HFF-Myc (cell line): ENCODE measurements at regions not wholly inside any gene's neighbourhood (a gene's known extent, or its start where the extent isn't known, plus 50 kb on each side); places are given as distances from the start of the nearest gene placed in this dataset.

Experiments used
- DNase-seq: peaks from one replicate; pipeline ENCODE4 v3.0.0-alpha.2; 2011; ENCODE audit warnings: low read depth; ENCODE audit errors: extremely low read depth
- H3K4me3 ChIP-seq: replicated peaks from 2 replicates; pipeline ENCODE4 v1.5.1; 2011; ENCODE audit warnings: low read depth, mild to moderate bottlenecking, control low read depth, low read length
- TF ChIP-seq, protein P1 (sequence below): IDR thresholded peaks from 2 replicates; pipeline ENCODE4 v1.5.1; 2012; ENCODE audit warnings: mild to moderate bottlenecking, low read depth, low read length, control low read depth; ENCODE audit errors: missing control alignments

DNA sequence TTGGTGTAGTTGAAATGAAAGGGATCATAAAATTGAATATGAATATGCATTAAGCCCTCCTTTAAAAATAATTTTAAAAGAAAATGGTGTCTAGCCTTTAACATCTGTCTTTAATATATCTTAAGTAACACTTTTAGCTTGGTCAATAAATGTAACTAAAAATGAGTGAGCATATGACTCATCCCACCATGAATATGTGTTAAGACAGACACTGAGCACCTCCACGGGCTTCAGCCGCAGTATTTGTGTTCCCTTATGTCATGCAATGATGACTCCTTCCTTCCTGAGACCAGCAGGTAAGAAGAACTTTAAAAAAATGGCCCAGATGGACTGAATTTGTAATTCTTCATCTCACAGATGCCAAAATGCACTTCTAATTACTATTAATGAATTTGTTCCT is 563.2 kb downstream of the NR2F1-AS1 start:
- no peak overlapping the region for H3K4me3 ChIP-seq
- TF ChIP-seq, protein P1, sequence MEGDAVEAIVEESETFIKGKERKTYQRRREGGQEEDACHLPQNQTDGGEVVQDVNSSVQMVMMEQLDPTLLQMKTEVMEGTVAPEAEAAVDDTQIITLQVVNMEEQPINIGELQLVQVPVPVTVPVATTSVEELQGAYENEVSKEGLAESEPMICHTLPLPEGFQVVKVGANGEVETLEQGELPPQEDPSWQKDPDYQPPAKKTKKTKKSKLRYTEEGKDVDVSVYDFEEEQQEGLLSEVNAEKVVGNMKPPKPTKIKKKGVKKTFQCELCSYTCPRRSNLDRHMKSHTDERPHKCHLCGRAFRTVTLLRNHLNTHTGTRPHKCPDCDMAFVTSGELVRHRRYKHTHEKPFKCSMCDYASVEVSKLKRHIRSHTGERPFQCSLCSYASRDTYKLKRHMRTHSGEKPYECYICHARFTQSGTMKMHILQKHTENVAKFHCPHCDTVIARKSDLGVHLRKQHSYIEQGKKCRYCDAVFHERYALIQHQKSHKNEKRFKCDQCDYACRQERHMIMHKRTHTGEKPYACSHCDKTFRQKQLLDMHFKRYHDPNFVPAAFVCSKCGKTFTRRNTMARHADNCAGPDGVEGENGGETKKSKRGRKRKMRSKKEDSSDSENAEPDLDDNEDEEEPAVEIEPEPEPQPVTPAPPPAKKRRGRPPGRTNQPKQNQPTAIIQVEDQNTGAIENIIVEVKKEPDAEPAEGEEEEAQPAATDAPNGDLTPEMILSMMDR, result no peak
- DNase-seq, result peak; percentile 54

DNA sequence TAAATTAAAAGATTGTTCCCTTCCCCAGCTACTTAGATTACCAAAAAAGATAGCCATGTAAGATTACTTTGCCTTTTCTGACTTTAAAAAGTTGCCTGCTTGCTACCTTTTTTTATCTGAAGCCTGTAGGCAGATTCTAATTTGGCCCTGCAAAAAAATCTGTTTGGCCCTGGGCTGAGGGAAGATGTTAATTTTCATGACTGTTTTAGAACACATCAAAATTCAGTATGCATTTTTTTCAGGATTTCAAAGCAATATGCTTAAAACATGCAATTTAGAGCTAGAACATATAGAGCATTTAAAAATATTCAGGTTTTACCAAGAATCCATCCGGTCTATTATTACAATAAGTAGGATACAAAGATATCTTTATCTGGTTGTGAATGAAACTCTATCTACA is 563.6 kb downstream of the NR2F1-AS1 start:
- TF ChIP-seq, protein P1, result no peak
- no peak for DNase-seq
- no peak overlapping the region for H3K4me3 ChIP-seq

GRCh38 chr5:93010616-93011015 is 570.4 kb downstream of the NR2F1-AS1 start:
- no peak for DNase-seq
- no peak overlapping the region for H3K4me3 ChIP-seq
- TF ChIP-seq, protein P1, result no peak

GRCh38 chr5:93010037-93010436 is 571.0 kb downstream of the NR2F1-AS1 start:
- TF ChIP-seq, protein P1, result no peak
- H3K4me3 ChIP-seq, result no peak overlapping the region
- DNase-seq, result no peak

DNA sequence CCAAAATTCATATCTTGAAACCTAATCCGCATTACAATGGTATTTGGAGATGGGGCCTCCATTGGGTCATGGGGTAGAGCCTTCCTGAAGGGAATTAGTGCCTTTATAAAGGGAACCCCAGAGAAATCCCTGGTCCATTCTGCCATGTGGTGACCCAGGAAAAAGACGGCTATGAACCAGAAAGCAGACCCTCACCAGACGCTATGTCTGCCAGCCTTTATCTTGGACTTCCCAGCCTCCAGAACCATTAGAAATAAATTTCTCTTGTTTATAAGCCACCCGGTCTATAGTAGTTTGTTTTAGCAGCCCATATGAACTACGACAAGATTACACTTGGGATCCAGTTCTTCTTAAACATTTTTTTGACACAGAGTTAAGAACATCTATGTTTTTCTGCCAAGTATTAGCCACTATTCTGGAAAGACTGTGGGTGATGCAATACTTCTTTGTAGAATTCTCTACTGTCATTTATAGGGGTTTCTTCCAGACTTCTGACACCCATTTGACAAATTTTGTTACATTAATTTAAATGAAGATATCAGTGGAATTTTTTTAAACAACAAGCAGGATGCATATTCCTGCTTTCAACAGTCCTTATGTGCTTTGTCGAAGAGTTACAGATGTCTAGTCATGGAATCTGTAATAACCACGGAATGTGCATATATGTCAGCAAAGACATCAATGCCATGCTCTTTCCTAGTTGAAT is 572.4 kb downstream of the NR2F1-AS1 start:
- TF ChIP-seq, protein P1, result no peak
- no peak overlapping the region for H3K4me3 ChIP-seq
- DNase-seq, result no peak

- DNase-seq, result no peak
- TF ChIP-seq, protein P1, result no peak
- H3K4me3 ChIP-seq, result no peak overlapping the region
Measured at GRCh38 chr5:93006915-93007314, 574.1 kb downstream of the NR2F1-AS1 start.

DNA sequence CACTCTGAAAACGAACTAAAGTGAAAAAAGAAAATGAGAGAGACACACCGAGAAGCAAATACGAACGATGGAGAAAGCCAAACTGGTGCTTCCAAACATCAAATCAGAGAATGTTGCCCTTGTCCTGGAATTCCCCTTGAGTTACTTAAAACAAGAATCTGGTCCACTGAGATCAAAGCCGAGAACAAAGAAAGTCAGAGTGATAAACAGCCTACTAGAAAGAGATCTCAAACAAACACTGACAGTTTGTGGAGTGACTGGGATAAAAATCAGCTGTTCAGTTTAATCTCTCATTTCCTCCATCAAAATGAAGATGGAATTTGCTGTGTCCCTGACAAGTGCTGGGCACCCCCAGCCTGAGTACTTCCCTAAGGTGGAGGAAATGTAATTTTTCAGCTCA is 582.6 kb downstream of the NR2F1-AS1 start:
- DNase-seq, result no peak
- TF ChIP-seq, protein P1, result no peak
- H3K4me3 ChIP-seq, result no peak overlapping the region
